ENCODE measurements at regions not wholly inside any gene's neighbourhood (a gene's known extent, or its start where the extent isn't known, plus 50 kb on each side); places are given as distances from the start of the nearest gene placed in this dataset.

GRCh38 chr1:94609619-94610018 is 68.1 kb upstream of the F3 start:
- Histone ChIP-seq H3K27ac (no peak overlapping the region), H3K27me3 (ENCODE audit: insufficient read depth in 3 of 3, low read length in 2 of 3) (no peaks in the 10 kb centered on the region), H3K9me3 (no peaks in the 10 kb centered on the region), H3K4me3 (no peak overlapping the region), H3K4me1 (no peaks in the 10 kb centered on the region), H3K36me3 (ENCODE audit: insufficient read depth in 1 of 2, low read depth in 1 of 2) (no peaks in the 10 kb centered on the region)
- intact Hi-C loops (cut with DNase I) = no loop called here
- no peak for ATAC-seq
- TF ChIP-seq CTCF (IDR thresholded peaks at IDR 0.05) = no peak
- WGBS, 3 donors = 89 to 92% (median 92%) methylated on average over 8 of the region's 8 CpGs
- no peak for DNase-seq

DNA sequence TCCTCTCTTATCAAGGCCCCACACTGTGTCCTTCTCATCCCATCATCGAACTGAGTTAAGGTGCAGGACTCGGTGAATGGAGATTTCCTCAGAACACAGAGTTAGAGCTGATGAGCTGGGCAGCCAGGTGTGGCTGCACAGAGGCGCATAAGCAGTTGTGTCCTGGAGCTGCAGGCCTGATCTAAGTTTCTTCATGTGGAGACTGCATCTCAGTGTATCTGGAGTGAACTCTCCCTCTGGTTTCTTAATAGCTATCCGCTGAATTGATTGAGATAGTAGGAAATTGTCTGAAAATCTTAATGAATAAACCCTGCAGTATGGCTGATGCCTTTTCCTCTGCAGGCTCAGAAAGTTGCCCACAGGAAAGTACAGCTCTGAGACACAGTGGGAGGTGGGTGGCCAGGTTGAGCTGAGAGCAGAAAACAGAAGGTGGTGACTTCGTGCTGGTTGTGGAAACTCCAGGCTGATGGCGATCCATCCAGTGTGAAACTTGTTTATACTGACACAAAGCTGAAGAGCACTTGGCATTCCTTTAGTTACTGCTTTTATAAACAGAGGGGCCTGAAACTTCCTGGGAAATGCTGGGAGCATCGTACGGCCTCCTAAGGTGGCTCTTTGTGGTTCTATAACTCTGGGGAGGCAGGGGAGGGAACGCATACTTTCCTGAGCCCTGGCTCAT is 67.4 kb upstream of the F3 start:
- no peak for ATAC-seq
- Histone ChIP-seq H3K27ac (no peak overlapping the region), H3K27me3 (ENCODE audit: insufficient read depth in 3 of 3, low read length in 2 of 3) (peaks cover 0 to 2% (median 0%) of the 10 kb centered on the region in 3 donors), H3K36me3 (ENCODE audit: insufficient read depth in 1 of 2, low read depth in 1 of 2) (no peaks in the 10 kb centered on the region), H3K4me1 (no peaks in the 10 kb centered on the region), H3K9me3 (no peaks in the 10 kb centered on the region), H3K4me3 (no peak overlapping the region)
- 72 to 78% (median 76%) methylated on average over 9 of the region's 9 CpGs for WGBS, 3 donors
- intact Hi-C loops (cut with DNase I) = no loop called here
- TF ChIP-seq CTCF (IDR thresholded peaks at IDR 0.05) = no peak
- DNase-seq = no peak

- DNase-seq (no peak), ATAC-seq (no peak)
- intact Hi-C loops (cut with DNase I) = no loop called here
- TF ChIP-seq CTCF (IDR thresholded peaks at IDR 0.05) = no peak
- H3K36me3 ChIP-seq (ENCODE audit: insufficient read depth in 1 of 2, low read depth in 1 of 2) = no peaks in the 10 kb centered on the region
- H3K9me3 ChIP-seq = no peaks in the 10 kb centered on the region
- no peak overlapping the region for H3K27ac ChIP-seq
- peaks cover 0 to 7% (median 0%) of the 10 kb centered on the region in 3 donors for H3K27me3 ChIP-seq (ENCODE audit: insufficient read depth in 3 of 3, low read length in 2 of 3)
- WGBS, 3 donors = 82 to 83% (median 83%) methylated on average over 10 of the region's 10 CpGs
- no peak overlapping the region for H3K4me3 ChIP-seq
- no peaks in the 10 kb centered on the region for H3K4me1 ChIP-seq
These were observed 66.7 kb upstream of the F3 start for GRCh38 chr1:94608142-94608851.

DNA sequence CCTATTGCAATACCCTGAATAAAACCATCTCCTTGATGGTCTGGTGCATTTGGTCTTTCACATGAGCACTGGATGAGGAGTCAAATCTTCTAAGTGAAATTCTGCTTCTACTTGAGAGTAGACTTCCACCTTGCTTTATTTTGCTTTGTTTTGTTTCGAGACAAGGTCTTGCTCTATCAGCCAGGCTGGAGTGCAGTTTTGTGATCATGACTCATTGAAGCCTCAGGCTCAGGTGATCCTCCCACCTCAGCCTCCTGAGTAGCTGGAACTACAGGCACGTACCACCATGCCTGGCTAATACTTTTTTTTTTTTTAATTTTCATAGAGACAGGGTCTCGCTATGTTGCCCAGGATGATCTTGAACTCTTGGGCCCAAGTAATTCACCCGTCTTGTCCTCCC is 65.8 kb upstream of the F3 start:
- no peak for TF ChIP-seq CTCF (IDR thresholded peaks at IDR 0.05)
- H3K4me1 ChIP-seq = no peaks in the 10 kb centered on the region
- no peaks in the 10 kb centered on the region for H3K9me3 ChIP-seq
- intact Hi-C loops (cut with DNase I) = no loop called here
- H3K27me3 ChIP-seq (ENCODE audit: insufficient read depth in 3 of 3, low read length in 2 of 3) = peaks cover 0 to 7% (median 0%) of the 10 kb centered on the region in 3 donors
- no peak overlapping the region for H3K27ac ChIP-seq
- H3K36me3 ChIP-seq (ENCODE audit: insufficient read depth in 1 of 2, low read depth in 1 of 2) = no peaks in the 10 kb centered on the region
- DNase-seq (no peak), ATAC-seq (no peak)
- H3K4me3 ChIP-seq = no peak overlapping the region
- whole genome bisulfite sequencing, 3 donors = 92 to 95% (median 95%) methylated on average over 4 of the region's 4 CpGs

Measured in psoas muscle (tissue), 7 donors.